ENCODE measurements at regions not wholly inside any gene's neighbourhood (a gene's known extent, or its start where the extent isn't known, plus 50 kb on each side); places are given as distances from the start of the nearest gene placed in this dataset.

DNA sequence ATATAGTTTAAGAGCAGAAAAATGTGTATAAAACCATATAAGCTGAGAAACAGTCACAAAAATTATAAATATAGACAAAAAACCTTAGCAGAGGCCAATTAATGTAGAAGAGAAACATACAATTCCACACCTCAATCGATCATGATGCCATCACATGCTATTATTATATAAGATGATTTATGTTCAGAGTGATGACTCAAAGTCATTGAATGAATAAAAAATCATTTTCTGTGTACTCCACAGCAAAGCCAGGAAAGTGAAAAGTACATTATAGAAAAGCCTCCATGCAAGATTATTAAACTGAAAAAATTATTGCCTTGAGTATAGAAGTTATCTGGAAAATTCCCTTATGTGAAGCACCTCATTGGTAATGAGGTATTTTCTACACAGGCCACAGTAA lies 229.2 kb upstream of the PPFIA2 start:
- Mint-ChIP-seq H3K27me3 (no peaks in the 10 kb centered on the region), H3K36me3 (no peaks in the 10 kb centered on the region), H3K27ac (no peak overlapping the region), H3K4me3 (no peak overlapping the region), H3K9me3 (no peaks in the 10 kb centered on the region), H3K4me1 (peaks cover 5% of the 10 kb centered on the region)
- no peak for DNase-seq
- CTCF ChIA-PET = no interaction called here

DNA sequence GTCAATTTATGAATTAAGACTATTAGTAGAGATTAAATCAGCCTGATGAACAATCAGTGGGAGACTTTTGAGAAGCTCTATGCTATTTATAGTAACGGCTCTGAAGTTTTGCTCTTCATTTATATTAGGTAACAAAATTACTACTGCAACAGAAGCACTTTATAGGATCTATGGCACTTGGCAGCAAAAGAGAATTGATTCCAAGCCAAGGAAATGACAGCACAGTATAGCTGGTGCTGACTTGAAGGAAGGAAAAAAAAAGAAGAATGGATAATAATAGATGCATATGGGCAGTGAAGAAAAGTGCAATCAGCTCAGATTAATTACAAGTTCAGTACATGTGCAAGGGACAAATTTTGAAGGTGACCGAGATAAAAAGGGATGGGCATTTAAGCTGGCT lies 228.2 kb upstream of the PPFIA2 start:
- H3K4me3 Mint-ChIP-seq = no peak overlapping the region
- CTCF ChIA-PET = no interaction called here
- no peaks in the 10 kb centered on the region for H3K27me3 Mint-ChIP-seq
- no peak overlapping the region for H3K27ac Mint-ChIP-seq
- H3K4me1 Mint-ChIP-seq = peaks cover under 1% of the 10 kb centered on the region
- no peak for DNase-seq
- H3K9me3 Mint-ChIP-seq = no peaks in the 10 kb centered on the region
- no peaks in the 10 kb centered on the region for H3K36me3 Mint-ChIP-seq

DNA sequence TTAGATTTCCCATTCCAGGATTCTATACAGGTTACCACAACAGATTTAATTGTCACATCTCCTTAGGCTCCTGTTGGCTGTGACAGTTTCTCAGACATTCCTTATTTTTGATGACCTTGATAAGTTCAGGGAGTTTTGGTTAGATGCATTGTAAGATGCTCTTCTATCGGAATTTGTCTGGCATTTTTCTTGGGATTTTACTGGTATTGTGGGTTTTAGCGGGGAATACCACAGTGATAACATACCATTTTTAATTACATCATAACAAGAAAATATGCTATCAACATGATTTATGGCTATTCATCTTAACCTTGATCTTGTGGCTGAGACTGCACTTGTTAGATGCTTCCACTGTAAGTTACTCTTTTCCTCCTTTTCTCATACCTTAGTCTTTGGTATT lies 217.5 kb upstream of the PPFIA2 start:
- CTCF ChIA-PET = no interaction called here
- H3K9me3 Mint-ChIP-seq = no peaks in the 10 kb centered on the region

DNA sequence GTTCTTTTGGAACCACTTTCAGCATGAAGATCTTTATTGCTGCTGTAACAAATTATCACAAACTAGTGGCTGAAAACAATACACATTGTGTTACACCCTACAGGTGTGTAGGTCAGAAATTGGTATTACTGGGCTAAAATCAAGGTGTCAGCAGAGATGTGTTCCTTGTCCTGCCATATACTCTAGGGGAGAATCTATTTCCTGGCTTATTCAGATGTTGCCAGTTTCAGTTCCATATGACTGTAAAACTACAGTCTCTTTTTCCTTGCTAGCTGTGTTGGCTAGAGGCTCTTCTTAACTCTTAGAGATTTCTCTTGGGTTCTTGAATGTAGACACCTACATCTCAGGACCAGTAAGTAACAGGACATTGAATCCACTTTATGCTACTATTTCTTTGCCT lies 215.6 kb upstream of the PPFIA2 start:
- H3K9me3 Mint-ChIP-seq = no peaks in the 10 kb centered on the region
- no peaks in the 10 kb centered on the region for H3K27me3 Mint-ChIP-seq
- DNase-seq = no peak
- CTCF ChIA-PET = no interaction called here
- no peaks in the 10 kb centered on the region for H3K4me1 Mint-ChIP-seq
- no peak overlapping the region for H3K4me3 Mint-ChIP-seq
- H3K36me3 Mint-ChIP-seq = no peaks in the 10 kb centered on the region
- no peak overlapping the region for H3K27ac Mint-ChIP-seq

More for the DNA sequence above, 217.5 kb upstream of the PPFIA2 start:
- no peaks in the 10 kb centered on the region for H3K4me1 Mint-ChIP-seq
- DNase-seq = no peak
- no peak overlapping the region for H3K4me3 Mint-ChIP-seq
- H3K27me3 Mint-ChIP-seq = no peaks in the 10 kb centered on the region
- no peaks in the 10 kb centered on the region for H3K36me3 Mint-ChIP-seq
- H3K27ac Mint-ChIP-seq = no peak overlapping the region

DNA sequence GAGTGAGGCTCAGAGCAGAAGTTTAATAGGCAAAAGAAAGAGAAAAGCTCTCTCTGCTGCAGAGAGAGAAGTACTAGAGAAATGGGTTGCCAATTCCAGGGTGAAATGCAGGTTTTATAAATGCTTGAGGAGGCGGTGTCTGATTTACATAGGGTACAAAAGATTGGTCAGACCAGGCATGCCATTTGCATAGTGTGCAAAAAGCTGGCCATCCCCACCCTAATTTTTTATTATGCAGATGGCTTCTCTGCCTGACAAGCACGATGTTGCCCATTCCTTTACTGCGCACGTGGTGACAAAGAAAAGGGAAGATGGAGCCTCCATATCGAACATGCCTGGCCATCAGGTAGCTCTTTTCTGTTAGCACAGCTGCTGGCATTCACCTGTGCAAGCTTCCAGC lies 209.3 kb upstream of the PPFIA2 start:
- H3K9me3 Mint-ChIP-seq = no peaks in the 10 kb centered on the region
- no peak overlapping the region for H3K27ac Mint-ChIP-seq
- H3K27me3 Mint-ChIP-seq = no peaks in the 10 kb centered on the region
- CTCF ChIA-PET = no interaction called here
- no peak for DNase-seq
- H3K4me3 Mint-ChIP-seq = no peak overlapping the region
- H3K4me1 Mint-ChIP-seq = no peaks in the 10 kb centered on the region
- H3K36me3 Mint-ChIP-seq = no peaks in the 10 kb centered on the region

DNA sequence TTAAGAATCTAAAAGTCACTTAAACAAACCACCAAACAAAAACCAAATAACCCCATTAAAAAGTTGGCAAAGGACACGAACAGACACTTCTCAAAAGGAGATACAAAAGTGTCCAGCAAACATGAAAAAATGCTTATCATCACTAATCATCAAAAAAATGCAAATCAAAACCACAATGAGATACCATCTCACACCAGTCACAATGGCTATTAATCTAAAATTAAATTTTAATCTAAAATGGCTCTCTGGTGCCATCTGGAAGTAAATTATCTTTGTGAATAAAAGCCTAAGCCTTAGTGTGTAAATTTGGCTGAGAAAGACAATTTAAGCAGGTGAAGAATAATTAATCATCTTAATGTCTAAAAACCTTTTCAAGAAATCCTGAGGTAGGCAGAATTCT lies 204.5 kb upstream of the PPFIA2 start:
- CTCF ChIA-PET = no interaction called here
- no peak for DNase-seq
- H3K4me3 Mint-ChIP-seq = no peak overlapping the region
- H3K9me3 Mint-ChIP-seq = no peaks in the 10 kb centered on the region
- no peak overlapping the region for H3K27ac Mint-ChIP-seq
- H3K36me3 Mint-ChIP-seq = no peaks in the 10 kb centered on the region
- H3K27me3 Mint-ChIP-seq = no peaks in the 10 kb centered on the region
- no peaks in the 10 kb centered on the region for H3K4me1 Mint-ChIP-seq

DNA sequence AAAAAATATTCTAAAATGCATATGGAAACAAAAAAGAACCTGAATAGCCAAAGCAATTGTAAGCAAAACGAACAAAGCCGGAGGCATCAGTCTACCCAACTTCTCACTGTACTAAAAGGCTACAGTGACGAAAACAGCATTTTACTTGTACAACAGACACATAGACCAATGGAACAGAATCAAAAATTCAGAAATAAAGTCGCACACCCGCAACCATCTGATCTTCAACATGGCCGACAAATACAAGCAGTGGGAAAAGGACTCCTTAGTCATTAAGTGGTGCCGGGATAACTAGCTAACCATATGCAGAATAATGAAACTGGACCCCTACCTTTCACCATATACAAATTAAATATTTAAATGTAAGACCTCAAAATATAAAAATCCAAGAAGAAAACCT lies 203.9 kb upstream of the PPFIA2 start:
- Mint-ChIP-seq H3K27ac (no peak overlapping the region), H3K36me3 (no peaks in the 10 kb centered on the region), H3K27me3 (no peaks in the 10 kb centered on the region), H3K9me3 (no peaks in the 10 kb centered on the region), H3K4me3 (no peak overlapping the region), H3K4me1 (no peaks in the 10 kb centered on the region)
- CTCF ChIA-PET = no interaction called here
- no peak for DNase-seq

DNA sequence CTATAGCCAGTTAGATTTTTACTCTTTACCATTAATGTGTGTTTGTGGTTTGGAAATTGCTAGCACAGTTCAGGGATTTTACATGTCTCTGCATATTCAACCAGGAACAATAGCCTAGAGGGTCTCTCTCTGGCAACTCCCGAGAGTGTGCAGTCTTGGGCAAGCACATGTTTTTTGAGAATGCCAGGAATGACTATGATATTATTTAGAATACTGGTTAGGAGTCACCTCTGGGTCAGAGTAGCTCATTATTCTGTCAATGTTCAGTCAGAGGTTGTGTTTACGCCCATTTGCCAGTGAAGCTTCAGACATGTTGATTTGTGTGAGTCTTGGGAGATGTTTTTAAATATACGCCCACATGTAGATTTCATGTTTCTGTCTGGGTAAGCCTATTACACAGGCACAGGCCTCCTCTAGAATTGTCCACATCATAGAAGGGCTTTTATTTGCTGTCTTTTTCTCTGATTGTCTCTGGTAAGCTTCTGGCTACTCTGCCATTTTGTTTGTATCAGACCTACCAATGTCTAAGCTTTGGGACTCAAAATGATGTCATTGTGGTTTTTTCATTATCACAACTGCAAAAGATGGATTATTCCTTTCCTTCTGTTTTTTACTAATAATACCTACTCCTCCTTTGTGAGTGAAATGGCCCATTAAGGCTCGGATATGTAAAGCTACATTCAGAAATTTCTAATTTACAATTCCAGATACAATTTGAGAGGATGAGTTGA lies 203.1 kb upstream of the PPFIA2 start:
- H3K4me3 Mint-ChIP-seq = no peak overlapping the region

DNA sequence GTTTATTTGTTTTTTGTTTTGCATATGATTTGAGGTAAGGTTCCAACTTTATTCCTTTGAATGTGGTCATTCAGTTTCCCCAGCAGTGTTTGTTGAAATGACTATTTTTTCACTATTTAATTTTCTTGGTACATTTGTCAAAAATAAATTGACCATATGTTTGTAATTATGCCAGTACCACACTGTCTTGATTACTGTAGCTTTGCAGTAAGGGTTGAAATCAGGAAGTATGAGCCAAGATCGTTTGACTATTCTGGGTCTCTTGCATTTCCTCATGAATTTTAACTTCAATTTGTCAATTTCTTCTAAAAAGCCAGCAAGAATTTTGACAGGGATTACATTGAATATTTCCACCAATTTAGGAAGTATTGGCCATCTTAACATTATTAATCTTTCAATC lies 199.3 kb upstream of the PPFIA2 start:
- Mint-ChIP-seq H3K4me3 (no peak overlapping the region), H3K4me1 (no peaks in the 10 kb centered on the region), H3K9me3 (no peaks in the 10 kb centered on the region), H3K27me3 (no peaks in the 10 kb centered on the region), H3K27ac (no peak overlapping the region), H3K36me3 (no peaks in the 10 kb centered on the region)
- CTCF ChIA-PET = no interaction called here
- no peak for DNase-seq

More for the DNA sequence above, 203.1 kb upstream of the PPFIA2 start:
- Mint-ChIP-seq H3K27me3 (no peaks in the 10 kb centered on the region), H3K9me3 (no peaks in the 10 kb centered on the region), H3K36me3 (no peaks in the 10 kb centered on the region), H3K27ac (no peak overlapping the region), H3K4me1 (no peaks in the 10 kb centered on the region)
- no peak for DNase-seq
- CTCF ChIA-PET = no interaction called here

DNA sequence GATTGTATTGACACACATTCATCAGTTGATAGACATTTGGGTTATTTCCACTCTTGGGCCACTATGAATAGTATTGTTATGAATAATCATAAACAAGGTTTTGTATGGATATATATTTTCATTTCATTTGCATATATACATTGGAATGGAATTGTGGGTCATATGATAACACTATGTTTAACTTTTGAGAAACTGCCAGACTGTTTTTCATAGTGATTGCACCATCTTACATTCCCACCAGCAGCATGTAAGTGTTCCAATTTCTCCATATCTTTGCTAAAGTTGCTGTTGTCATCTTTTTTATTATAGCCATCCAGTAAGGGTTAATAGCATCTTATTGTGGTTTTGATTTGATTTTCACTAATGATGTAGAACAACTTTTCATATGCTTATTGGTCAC lies 198.5 kb upstream of the PPFIA2 start:
- no peaks in the 10 kb centered on the region for H3K4me1 Mint-ChIP-seq
- no peaks in the 10 kb centered on the region for H3K9me3 Mint-ChIP-seq
- no peak overlapping the region for H3K4me3 Mint-ChIP-seq
- no peak overlapping the region for H3K27ac Mint-ChIP-seq
- CTCF ChIA-PET = no interaction called here
- no peaks in the 10 kb centered on the region for H3K27me3 Mint-ChIP-seq
- H3K36me3 Mint-ChIP-seq = no peaks in the 10 kb centered on the region
- no peak for DNase-seq

DNA sequence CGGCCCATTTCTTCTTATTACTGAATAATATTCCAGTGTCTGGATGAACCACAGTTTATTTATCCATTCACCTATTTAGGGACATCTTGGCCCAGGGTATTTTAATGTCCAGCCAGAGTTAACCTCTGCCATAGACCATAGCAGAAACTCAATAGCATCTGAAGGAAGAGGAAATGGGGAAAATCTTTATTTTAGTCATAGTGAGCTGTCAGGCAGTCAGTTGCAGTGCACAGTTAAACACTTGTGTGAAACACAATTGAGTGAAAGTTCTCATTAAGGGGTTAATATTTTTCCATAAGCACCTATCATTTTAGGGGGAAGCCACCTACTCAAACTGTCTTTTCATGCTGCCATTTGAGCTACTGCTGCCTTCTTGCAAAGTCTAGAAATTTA lies 197.3 kb upstream of the PPFIA2 start:
- CTCF ChIA-PET = no interaction called here
- H3K36me3 Mint-ChIP-seq = no peaks in the 10 kb centered on the region
- DNase-seq = no peak
- H3K9me3 Mint-ChIP-seq = no peaks in the 10 kb centered on the region
- no peaks in the 10 kb centered on the region for H3K27me3 Mint-ChIP-seq
- no peaks in the 10 kb centered on the region for H3K4me1 Mint-ChIP-seq
- no peak overlapping the region for H3K4me3 Mint-ChIP-seq
- H3K27ac Mint-ChIP-seq = no peak overlapping the region

DNA sequence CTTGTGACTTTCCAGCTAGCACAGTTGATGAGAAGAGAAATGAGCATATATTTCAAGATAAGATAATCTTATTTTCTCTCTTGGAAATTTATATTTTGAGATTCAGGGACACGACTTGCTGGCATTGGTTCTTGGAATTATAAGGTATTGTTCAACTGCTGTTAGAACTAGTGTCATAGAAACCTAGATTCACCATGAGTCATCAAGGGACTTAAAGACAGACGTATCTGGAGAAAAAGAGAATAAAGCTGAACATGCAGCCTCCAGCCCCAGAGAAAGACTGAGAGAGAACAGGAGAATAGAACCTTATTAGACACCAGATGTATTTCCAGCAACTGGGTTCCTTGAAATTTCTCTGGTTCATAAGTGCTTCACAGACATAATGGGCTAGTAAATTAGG lies 194.4 kb upstream of the PPFIA2 start:
- no peaks in the 10 kb centered on the region for H3K9me3 Mint-ChIP-seq
- no peak for DNase-seq
- H3K27me3 Mint-ChIP-seq = no peaks in the 10 kb centered on the region
- H3K4me1 Mint-ChIP-seq = peaks cover 17% of the 10 kb centered on the region
- no peaks in the 10 kb centered on the region for H3K36me3 Mint-ChIP-seq
- CTCF ChIA-PET = no interaction called here
- no peak overlapping the region for H3K27ac Mint-ChIP-seq
- H3K4me3 Mint-ChIP-seq = no peak overlapping the region

DNA sequence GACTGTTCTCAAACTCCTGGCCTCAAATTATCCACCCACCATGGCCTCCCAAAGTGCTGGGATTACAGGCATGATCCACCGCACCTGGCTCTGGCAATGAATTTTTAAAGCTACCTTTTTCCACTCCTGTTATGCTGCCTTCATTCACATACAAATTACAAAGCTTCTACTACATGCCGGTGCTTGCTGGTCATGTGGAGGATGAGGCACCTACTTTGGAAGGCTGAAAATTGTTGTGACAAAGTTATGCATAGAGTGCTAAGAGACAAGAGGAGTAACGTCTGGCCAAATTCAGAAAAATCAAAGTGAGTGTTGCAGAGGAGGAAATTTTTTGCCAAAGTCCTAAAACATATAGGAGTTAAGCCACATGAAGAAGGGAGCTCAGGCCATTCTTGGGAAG lies 191.7 kb upstream of the PPFIA2 start:
- CTCF ChIA-PET = no interaction called here

DNA sequence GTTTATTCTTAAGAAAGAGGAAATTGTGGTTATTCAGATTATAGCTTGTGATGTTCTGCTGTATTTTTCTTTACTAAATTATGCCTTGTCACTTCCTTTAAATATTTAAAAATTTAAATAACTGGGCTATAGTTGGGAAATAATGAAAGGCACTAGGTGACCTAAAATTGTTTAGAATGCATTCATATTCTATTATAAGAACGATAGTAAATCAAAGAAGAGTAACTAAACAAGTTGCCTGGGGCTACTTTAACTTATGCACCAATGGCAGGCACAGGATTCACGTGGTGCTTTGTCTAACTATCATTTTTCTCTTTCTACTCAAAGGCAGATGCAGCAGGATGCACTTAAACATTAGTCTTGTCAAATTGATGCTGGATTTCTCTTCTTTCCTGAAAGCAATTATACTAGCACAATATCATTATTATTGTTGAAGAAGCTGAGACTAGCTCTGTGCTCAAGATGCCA lies 190.7 kb upstream of the PPFIA2 start:
- Mint-ChIP-seq H3K36me3 (no peaks in the 10 kb centered on the region), H3K27me3 (no peaks in the 10 kb centered on the region), H3K4me1 (peaks cover 22% of the 10 kb centered on the region), H3K27ac (no peak overlapping the region), H3K4me3 (no peak overlapping the region), H3K9me3 (no peaks in the 10 kb centered on the region)
- no peak for DNase-seq
- CTCF ChIA-PET = no interaction called here

More for the DNA sequence above, 191.7 kb upstream of the PPFIA2 start:
- no peak overlapping the region for H3K4me3 Mint-ChIP-seq
- no peaks in the 10 kb centered on the region for H3K36me3 Mint-ChIP-seq
- H3K27ac Mint-ChIP-seq = no peak overlapping the region
- H3K9me3 Mint-ChIP-seq = no peaks in the 10 kb centered on the region
- no peak for DNase-seq
- H3K27me3 Mint-ChIP-seq = no peaks in the 10 kb centered on the region
- H3K4me1 Mint-ChIP-seq = peaks cover 22% of the 10 kb centered on the region

DNA sequence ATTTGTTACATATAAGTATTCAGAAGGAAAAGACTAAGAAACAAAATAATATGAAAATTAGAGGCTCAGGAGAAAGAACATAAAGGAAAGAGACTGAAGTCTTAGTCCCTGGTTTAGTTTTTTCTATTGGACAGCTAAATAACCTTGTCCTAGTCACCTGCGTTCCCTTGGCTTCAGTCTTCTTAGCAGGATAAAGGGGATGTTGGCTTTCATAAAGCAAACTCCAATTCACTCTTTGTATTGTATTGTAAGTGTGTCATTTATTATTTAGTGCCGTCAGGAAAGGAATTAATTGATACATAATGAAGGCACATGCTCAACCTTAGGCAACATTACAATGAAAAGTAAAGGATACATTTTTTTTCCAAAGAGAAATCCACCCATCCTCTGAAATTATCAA lies 190.3 kb upstream of the PPFIA2 start:
- Mint-ChIP-seq H3K9me3 (peaks cover under 1% of the 10 kb centered on the region), H3K27ac (no peak overlapping the region), H3K36me3 (no peaks in the 10 kb centered on the region), H3K4me1 (peaks cover 23% of the 10 kb centered on the region), H3K27me3 (no peaks in the 10 kb centered on the region), H3K4me3 (no peak overlapping the region)
- no peak for DNase-seq
- CTCF ChIA-PET = no interaction called here

DNA sequence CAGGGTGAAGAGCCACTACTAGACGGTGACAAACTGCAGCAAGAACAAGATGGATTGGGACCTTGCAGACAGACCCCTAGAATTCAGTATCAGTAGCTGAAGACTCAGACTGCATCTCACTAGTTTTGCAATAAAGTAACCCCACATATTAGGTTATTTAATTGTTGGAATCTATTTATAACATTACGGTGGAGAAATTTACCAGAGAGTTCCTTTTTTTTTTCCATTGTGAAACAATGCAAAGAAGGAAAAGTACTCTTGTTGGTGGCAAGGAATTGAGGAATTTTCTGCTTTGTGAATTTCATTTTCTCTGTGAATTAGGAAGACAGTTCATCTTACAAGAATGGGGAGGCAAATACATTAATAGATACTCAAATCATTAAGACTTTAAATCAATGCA lies 185.7 kb upstream of the PPFIA2 start:
- Mint-ChIP-seq H3K4me3 (no peak overlapping the region), H3K27me3 (no peaks in the 10 kb centered on the region), H3K27ac (no peak overlapping the region), H3K9me3 (peaks cover 2% of the 10 kb centered on the region), H3K4me1 (peaks cover 56% of the 10 kb centered on the region), H3K36me3 (no peaks in the 10 kb centered on the region)
- no peak for DNase-seq
- CTCF ChIA-PET = no interaction called here

All from activated naive CD4-positive, alpha-beta T cell treated with anti-CD3 and anti-CD28 coated beads, Interleukin-2, amount 10 ng/mL, durations not matched to agents 7 days and 5 days (primary cell).